ENCODE measurements at regions not wholly inside any gene's neighbourhood (a gene's known extent, or its start where the extent isn't known, plus 50 kb on each side); places are given as distances from the start of the nearest gene placed in this dataset.

- no peaks in the 10 kb centered on the region for H3K9me3 Mint-ChIP-seq
- H3K27me3 Mint-ChIP-seq, result no peaks in the 10 kb centered on the region
- ATAC-seq (ENCODE audit: low read depth), result no peak
- peaks cover 16% of the 10 kb centered on the region for H3K4me1 Mint-ChIP-seq
- no peak overlapping the region for H3K4me3 Mint-ChIP-seq
- peaks cover 2% of the 10 kb centered on the region for H3K36me3 Mint-ChIP-seq
- no peak for DNase-seq
- H3K27ac Mint-ChIP-seq, result no peak overlapping the region
- POLR2A ChIA-PET, result interaction anchor here (0.5 to 1.2 kb wide), 2 partner anchors 103 to 351 kb away, joined by 3 read pairs; no protein-coding TSS in a partner anchor
Measured at GRCh38 chr20:3325864-3326263, 81.6 kb downstream of the DNAAF9 start.

- Mint-ChIP-seq H3K36me3 (peaks cover 2% of the 10 kb centered on the region), H3K27me3 (no peaks in the 10 kb centered on the region), H3K27ac (no peak overlapping the region), H3K4me3 (no peak overlapping the region), H3K9me3 (no peaks in the 10 kb centered on the region), H3K4me1 (peaks cover 9% of the 10 kb centered on the region)
- DNase-seq (no peak), ATAC-seq (ENCODE audit: low read depth) (no peak)
- POLR2A ChIA-PET, result no interaction called here
Measured at GRCh38 chr20:3323398-3323797, 84.1 kb downstream of the DNAAF9 start.

GRCh38 chr20:3318226-3318884 lies 79.4 kb upstream of the SLC4A11 start:
- no peaks in the 10 kb centered on the region for H3K27me3 Mint-ChIP-seq
- no peak for ATAC-seq (ENCODE audit: low read depth)
- POLR2A ChIA-PET, result interaction anchor here (0.6 to 0.7 kb wide), 2 partner anchors 291 to 452 kb away, joined by 6 read pairs; no protein-coding TSS in a partner anchor
- no peak overlapping the region for H3K4me3 Mint-ChIP-seq
- no peak overlapping the region for H3K27ac Mint-ChIP-seq
- no peaks in the 10 kb centered on the region for H3K4me1 Mint-ChIP-seq
- no peak for DNase-seq
- H3K36me3 Mint-ChIP-seq, result peaks cover 1% of the 10 kb centered on the region
- H3K9me3 Mint-ChIP-seq, result no peaks in the 10 kb centered on the region

- POLR2A ChIA-PET, result interaction anchor here (0.6 kb wide), 1 partner anchor 353 kb away, joined by 3 read pairs; no protein-coding TSS in a partner anchor
- Mint-ChIP-seq H3K4me1 (peaks cover 3% of the 10 kb centered on the region), H3K36me3 (peaks cover 6% of the 10 kb centered on the region), H3K4me3 (no peak overlapping the region), H3K27ac (no peak overlapping the region), H3K27me3 (no peaks in the 10 kb centered on the region), H3K9me3 (no peaks in the 10 kb centered on the region)
- ATAC-seq (ENCODE audit: low read depth) (no peak), DNase-seq (no peak)
Measured at GRCh38 chr20:3316136-3316535, 77.1 kb upstream of the SLC4A11 start.

- Mint-ChIP-seq H3K4me3 (no peak overlapping the region), H3K36me3 (peaks cover 6% of the 10 kb centered on the region), H3K27me3 (no peaks in the 10 kb centered on the region), H3K4me1 (peaks cover 3% of the 10 kb centered on the region), H3K27ac (no peak overlapping the region), H3K9me3 (no peaks in the 10 kb centered on the region)
- DNase-seq (no peak), ATAC-seq (ENCODE audit: low read depth) (no peak)
- POLR2A ChIA-PET, result interaction anchor here (1.0 kb wide), 1 partner anchor 270 kb away, joined by 3 read pairs; no protein-coding TSS in a partner anchor
Measured at GRCh38 chr20:3315136-3315535, 76.1 kb upstream of the SLC4A11 start.

- Mint-ChIP-seq H3K27me3 (no peaks in the 10 kb centered on the region), H3K27ac (no peak overlapping the region), H3K9me3 (no peaks in the 10 kb centered on the region), H3K36me3 (peaks cover 6% of the 10 kb centered on the region), H3K4me3 (no peak overlapping the region), H3K4me1 (peaks cover 3% of the 10 kb centered on the region)
- ATAC-seq (ENCODE audit: low read depth), result no peak
- POLR2A ChIA-PET, result interaction anchor here (0.6 to 1.0 kb wide), 2 partner anchors 73 to 269 kb away, joined by 3 read pairs; no protein-coding TSS in a partner anchor
- DNase-seq, result no peak
Measured at GRCh38 chr20:3314391-3314790, 75.4 kb upstream of the SLC4A11 start.

- Mint-ChIP-seq H3K4me1 (peaks cover 5% of the 10 kb centered on the region), H3K27ac (no peak overlapping the region), H3K4me3 (no peak overlapping the region), H3K27me3 (no peaks in the 10 kb centered on the region), H3K36me3 (peaks cover 7% of the 10 kb centered on the region), H3K9me3 (no peaks in the 10 kb centered on the region)
- DNase-seq (no peak), ATAC-seq (ENCODE audit: low read depth) (no peak)
- POLR2A ChIA-PET, result no interaction called here
Measured at GRCh38 chr20:3313683-3314065, 74.7 kb upstream of the SLC4A11 start.

GRCh38 chr20:3312940-3313682 lies 74.1 kb upstream of the SLC4A11 start:
- no peak for DNase-seq
- ATAC-seq (ENCODE audit: low read depth), result no peak
- no peaks in the 10 kb centered on the region for H3K27me3 Mint-ChIP-seq
- no peak overlapping the region for H3K27ac Mint-ChIP-seq
- peaks cover 5% of the 10 kb centered on the region for H3K4me1 Mint-ChIP-seq
- H3K9me3 Mint-ChIP-seq, result no peaks in the 10 kb centered on the region
- H3K4me3 Mint-ChIP-seq, result no peak overlapping the region
- POLR2A ChIA-PET, result no interaction called here
- H3K36me3 Mint-ChIP-seq, result peaks cover 7% of the 10 kb centered on the region

GRCh38 chr20:3311623-3312022 lies 72.6 kb upstream of the SLC4A11 start:
- ATAC-seq (ENCODE audit: low read depth), result no peak
- Mint-ChIP-seq H3K4me3 (no peak overlapping the region), H3K27ac (no peak overlapping the region), H3K36me3 (peaks cover 9% of the 10 kb centered on the region), H3K27me3 (no peaks in the 10 kb centered on the region), H3K9me3 (no peaks in the 10 kb centered on the region), H3K4me1 (peaks cover 7% of the 10 kb centered on the region)
- no peak for DNase-seq
- POLR2A ChIA-PET, result no interaction called here

- H3K36me3 Mint-ChIP-seq, result peaks cover 10% of the 10 kb centered on the region
- H3K4me1 Mint-ChIP-seq, result peaks cover 8% of the 10 kb centered on the region
- POLR2A ChIA-PET, result interaction anchor here (0.5 kb wide), 1 partner anchor 87 kb away, joined by 5 read pairs; no protein-coding TSS in a partner anchor
- H3K4me3 Mint-ChIP-seq, result no peak overlapping the region
- H3K9me3 Mint-ChIP-seq, result no peaks in the 10 kb centered on the region
- H3K27me3 Mint-ChIP-seq, result no peaks in the 10 kb centered on the region
- DNase-seq (no peak), ATAC-seq (ENCODE audit: low read depth) (no peak)
- no peak overlapping the region for H3K27ac Mint-ChIP-seq
Measured at GRCh38 chr20:3309226-3309625, 70.2 kb upstream of the SLC4A11 start.

- no peaks in the 10 kb centered on the region for H3K9me3 Mint-ChIP-seq
- H3K4me1 Mint-ChIP-seq, result peaks cover 8% of the 10 kb centered on the region
- H3K4me3 Mint-ChIP-seq, result no peak overlapping the region
- no peaks in the 10 kb centered on the region for H3K27me3 Mint-ChIP-seq
- ATAC-seq (ENCODE audit: low read depth) (no peak), DNase-seq (no peak)
- H3K27ac Mint-ChIP-seq, result no peak overlapping the region
- peaks cover 10% of the 10 kb centered on the region for H3K36me3 Mint-ChIP-seq
- POLR2A ChIA-PET, result no interaction called here
Measured at GRCh38 chr20:3307725-3308124, 68.7 kb upstream of the SLC4A11 start.

- no peak for DNase-seq
- Mint-ChIP-seq H3K27me3 (no peaks in the 10 kb centered on the region), H3K36me3 (peaks cover 13% of the 10 kb centered on the region), H3K4me3 (no peak overlapping the region), H3K9me3 (no peaks in the 10 kb centered on the region), H3K4me1 (peaks cover 8% of the 10 kb centered on the region), H3K27ac (no peak overlapping the region)
- POLR2A ChIA-PET, result interaction anchor here (0.5 kb wide), 1 partner anchor 334 kb away, joined by 4 read pairs; no protein-coding TSS in a partner anchor
- ATAC-seq (ENCODE audit: low read depth), result no peak
Measured at GRCh38 chr20:3307078-3307477, 68.1 kb upstream of the SLC4A11 start.

GRCh38 chr20:3306068-3306467 lies 67.1 kb upstream of the SLC4A11 start:
- POLR2A ChIA-PET, result no interaction called here
- Mint-ChIP-seq H3K27ac (no peak overlapping the region), H3K9me3 (no peaks in the 10 kb centered on the region), H3K36me3 (peaks cover 9% of the 10 kb centered on the region), H3K4me3 (no peak overlapping the region), H3K4me1 (peaks cover 5% of the 10 kb centered on the region), H3K27me3 (no peaks in the 10 kb centered on the region)
- ATAC-seq (ENCODE audit: low read depth) (no peak), DNase-seq (no peak)

- no peaks in the 10 kb centered on the region for H3K27me3 Mint-ChIP-seq
- POLR2A ChIA-PET, result interaction anchor here (0.5 to 0.6 kb wide), 2 partner anchors 58 to 59 kb away, joined by 5 read pairs; no protein-coding TSS in a partner anchor
- peaks cover 5% of the 10 kb centered on the region for H3K4me1 Mint-ChIP-seq
- peaks cover 9% of the 10 kb centered on the region for H3K36me3 Mint-ChIP-seq
- H3K9me3 Mint-ChIP-seq, result no peaks in the 10 kb centered on the region
- no peak overlapping the region for H3K4me3 Mint-ChIP-seq
- ATAC-seq (ENCODE audit: low read depth), result no peak
- DNase-seq, result no peak
- no peak overlapping the region for H3K27ac Mint-ChIP-seq
Measured at GRCh38 chr20:3304456-3304855, 65.5 kb upstream of the SLC4A11 start.
